ENCODE measurements at regions not wholly inside any gene's neighbourhood (a gene's known extent, or its start where the extent isn't known, plus 50 kb on each side); places are given as distances from the start of the nearest gene placed in this dataset.
"Not testable (repeated sequence)": the region's sequence is repeated elsewhere in the genome, so short reads cannot be mapped to it uniquely, and the experiment has no call there.

DNA sequence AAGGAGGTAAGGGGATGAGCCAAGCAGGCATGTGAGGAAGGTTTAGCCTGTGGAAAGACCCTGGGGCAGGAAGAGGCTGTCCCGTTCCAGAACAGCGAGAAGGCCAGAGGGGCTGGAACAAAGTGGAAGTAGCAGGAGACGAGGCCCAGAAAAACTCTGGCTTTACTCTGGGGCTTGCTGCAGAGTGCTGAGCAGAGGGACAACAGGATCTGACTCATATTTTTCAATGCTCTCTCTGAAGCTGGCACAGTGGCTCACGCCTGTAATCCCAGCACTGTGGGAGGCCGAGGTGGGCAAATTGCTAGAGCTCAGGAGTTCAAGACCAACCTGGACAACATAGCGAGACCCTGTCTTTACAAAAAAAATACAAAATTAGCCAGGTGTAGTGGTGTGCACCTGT is 52.4 kb upstream of the PAX7 start (continued):
- TF ChIP-seq, protein P1, sequence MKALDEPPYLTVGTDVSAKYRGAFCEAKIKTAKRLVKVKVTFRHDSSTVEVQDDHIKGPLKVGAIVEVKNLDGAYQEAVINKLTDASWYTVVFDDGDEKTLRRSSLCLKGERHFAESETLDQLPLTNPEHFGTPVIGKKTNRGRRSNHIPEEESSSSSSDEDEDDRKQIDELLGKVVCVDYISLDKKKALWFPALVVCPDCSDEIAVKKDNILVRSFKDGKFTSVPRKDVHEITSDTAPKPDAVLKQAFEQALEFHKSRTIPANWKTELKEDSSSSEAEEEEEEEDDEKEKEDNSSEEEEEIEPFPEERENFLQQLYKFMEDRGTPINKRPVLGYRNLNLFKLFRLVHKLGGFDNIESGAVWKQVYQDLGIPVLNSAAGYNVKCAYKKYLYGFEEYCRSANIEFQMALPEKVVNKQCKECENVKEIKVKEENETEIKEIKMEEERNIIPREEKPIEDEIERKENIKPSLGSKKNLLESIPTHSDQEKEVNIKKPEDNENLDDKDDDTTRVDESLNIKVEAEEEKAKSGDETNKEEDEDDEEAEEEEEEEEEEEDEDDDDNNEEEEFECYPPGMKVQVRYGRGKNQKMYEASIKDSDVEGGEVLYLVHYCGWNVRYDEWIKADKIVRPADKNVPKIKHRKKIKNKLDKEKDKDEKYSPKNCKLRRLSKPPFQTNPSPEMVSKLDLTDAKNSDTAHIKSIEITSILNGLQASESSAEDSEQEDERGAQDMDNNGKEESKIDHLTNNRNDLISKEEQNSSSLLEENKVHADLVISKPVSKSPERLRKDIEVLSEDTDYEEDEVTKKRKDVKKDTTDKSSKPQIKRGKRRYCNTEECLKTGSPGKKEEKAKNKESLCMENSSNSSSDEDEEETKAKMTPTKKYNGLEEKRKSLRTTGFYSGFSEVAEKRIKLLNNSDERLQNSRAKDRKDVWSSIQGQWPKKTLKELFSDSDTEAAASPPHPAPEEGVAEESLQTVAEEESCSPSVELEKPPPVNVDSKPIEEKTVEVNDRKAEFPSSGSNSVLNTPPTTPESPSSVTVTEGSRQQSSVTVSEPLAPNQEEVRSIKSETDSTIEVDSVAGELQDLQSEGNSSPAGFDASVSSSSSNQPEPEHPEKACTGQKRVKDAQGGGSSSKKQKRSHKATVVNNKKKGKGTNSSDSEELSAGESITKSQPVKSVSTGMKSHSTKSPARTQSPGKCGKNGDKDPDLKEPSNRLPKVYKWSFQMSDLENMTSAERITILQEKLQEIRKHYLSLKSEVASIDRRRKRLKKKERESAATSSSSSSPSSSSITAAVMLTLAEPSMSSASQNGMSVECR (CRISPR knock-in tag; IDR thresholded peaks at IDR 0.05; ENCODE audit: borderline replicate concordance) = no peak
- no peak for TF ChIP-seq IRF2 (CRISPR knock-in tag; IDR thresholded peaks at IDR 0.05; ENCODE audit: borderline replicate concordance, low read depth)
- TF ChIP-seq E2F5 (CRISPR knock-in tag; IDR thresholded peaks at IDR 0.05) = no peak
- TF ChIP-seq ZNF317 (CRISPR knock-in tag; IDR thresholded peaks at IDR 0.05; ENCODE audit: borderline replicate concordance, low read depth) = no peak

DNA sequence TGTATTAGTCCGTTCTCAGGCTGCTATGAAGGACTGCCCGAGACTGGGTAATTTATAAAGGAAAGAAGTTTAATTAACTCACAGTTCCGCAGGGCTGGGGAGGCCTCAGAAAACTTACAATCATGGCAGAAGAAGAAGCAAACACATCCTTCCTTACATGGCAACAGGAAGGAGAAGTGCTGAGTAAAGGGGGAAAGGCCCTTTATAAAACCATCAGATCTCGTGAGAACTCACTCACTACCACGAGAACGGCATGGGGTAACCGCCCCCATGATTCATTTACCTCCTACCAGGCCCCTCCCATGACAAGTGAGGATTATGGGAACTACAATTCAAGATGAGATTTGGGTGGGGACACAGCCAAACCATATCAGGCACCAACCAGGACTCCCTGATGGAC is 51.4 kb upstream of the PAX7 start:
- DNase-seq (ENCODE audit: low spot score); ATAC-seq; H3K4me1 Mint-ChIP-seq; POLR2A ChIA-PET; H3K27ac Mint-ChIP-seq; H3K36me3 Mint-ChIP-seq; H3K4me3 Mint-ChIP-seq; H3K9me3 Mint-ChIP-seq; H3K27me3 Mint-ChIP-seq (ENCODE audit: low read depth): not testable (repeated sequence)
- CTCF ChIA-PET = interaction anchor here (0.7 to 8.5 kb wide), 3 partner anchors 12 to 215 kb away, joined by 3 to 130 read pairs (median 3); no protein-coding TSS in a partner anchor

- DNase-seq (ENCODE audit: low spot score) = no peak
- no peaks in the 10 kb centered on the region for H3K36me3 Mint-ChIP-seq
- POLR2A ChIA-PET = no interaction called here
- H3K9me3 Mint-ChIP-seq = no peaks in the 10 kb centered on the region
- CTCF ChIA-PET = interaction anchor here (0.7 to 8.5 kb wide), 5 partner anchors 12 to 214 kb away, joined by 3 to 130 read pairs (median 9); no protein-coding TSS in a partner anchor
- no peak for TF ChIP-seq PRRX2 (CRISPR knock-in tag; IDR thresholded peaks at IDR 0.05)
- TF ChIP-seq AFF4 (CRISPR knock-in tag; IDR thresholded peaks at IDR 0.05; ENCODE audit: borderline replicate concordance) = no peak
- TF ChIP-seq ESRRA (CRISPR knock-in tag; IDR thresholded peaks at IDR 0.05; ENCODE audit: borderline replicate concordance) = no peak
- no peak for TF ChIP-seq EMX1 (CRISPR knock-in tag; IDR thresholded peaks at IDR 0.05)
- TF ChIP-seq E2F5 (CRISPR knock-in tag; IDR thresholded peaks at IDR 0.05) = no peak
- no peak for TF ChIP-seq MYBL2 (CRISPR knock-in tag; IDR thresholded peaks at IDR 0.05)
- TF ChIP-seq ZNF232 (CRISPR knock-in tag; IDR thresholded peaks at IDR 0.05) = no peak
- TF ChIP-seq KAT7 (CRISPR knock-in tag; IDR thresholded peaks at IDR 0.05; ENCODE audit: borderline replicate concordance) = no peak
- TF ChIP-seq PRDM15 (CRISPR knock-in tag; IDR thresholded peaks at IDR 0.05) = no peak
- TF ChIP-seq GRHL2 (CRISPR knock-in tag; IDR thresholded peaks at IDR 0.05; ENCODE audit: insufficient replicate concordance, severe bottlenecking) = no peak
- TF ChIP-seq ZNF671 (CRISPR knock-in tag; IDR thresholded peaks at IDR 0.05) = no peak
- no peak for TF ChIP-seq SMAD3 (CRISPR knock-in tag; IDR thresholded peaks at IDR 0.05; ENCODE audit: borderline replicate concordance)
- TF ChIP-seq NFYB (CRISPR knock-in tag; conservative IDR thresholded peaks at IDR 0.05; ENCODE audit: low read depth) = no peak
- no peak for TF ChIP-seq ZBTB21 (CRISPR knock-in tag; IDR thresholded peaks at IDR 0.05; ENCODE audit: borderline replicate concordance)
- no peak for TF ChIP-seq ZNF416 (CRISPR knock-in tag; IDR thresholded peaks at IDR 0.05)
- no peak overlapping the region for H3K4me3 Mint-ChIP-seq
- ATAC-seq = no peak
- peaks cover 5% of the 10 kb centered on the region for H3K27me3 Mint-ChIP-seq (ENCODE audit: low read depth)
- H3K27ac Mint-ChIP-seq = no peak overlapping the region
- peaks cover 3% of the 10 kb centered on the region for H3K4me1 Mint-ChIP-seq
These were observed 50.6 kb upstream of the PAX7 start for GRCh38 chr1:18580047-18580446.

All from WTC11 (cell line).